ENCODE measurements at regions not wholly inside any gene's neighbourhood (a gene's known extent, or its start where the extent isn't known, plus 50 kb on each side); places are given as distances from the start of the nearest gene placed in this dataset.

DNA sequence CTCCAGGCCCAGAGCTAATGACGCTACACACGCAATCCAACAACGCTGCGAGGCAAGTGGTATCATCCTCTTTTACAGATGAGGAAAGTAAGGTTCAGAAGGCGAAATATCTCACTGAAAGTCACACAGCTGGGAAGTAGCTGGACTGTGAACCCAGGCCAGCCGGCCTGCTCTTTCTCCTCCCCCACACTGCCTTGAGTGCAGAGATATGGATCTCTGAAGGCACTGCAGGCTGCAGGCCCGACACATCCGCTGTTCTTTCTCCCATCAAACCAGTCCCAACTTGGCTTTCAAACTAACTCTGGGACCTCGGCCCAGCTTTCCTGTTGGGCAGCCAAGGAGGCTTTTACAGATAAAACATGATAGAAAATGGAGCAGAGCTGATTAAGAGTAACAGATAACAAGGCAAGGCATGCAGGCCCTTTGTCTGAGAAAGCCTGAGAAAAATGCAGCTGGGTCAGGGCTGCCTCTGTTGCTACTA is 64.0 kb upstream of the PTPRJ start:
- TF ChIP-seq, protein P1, sequence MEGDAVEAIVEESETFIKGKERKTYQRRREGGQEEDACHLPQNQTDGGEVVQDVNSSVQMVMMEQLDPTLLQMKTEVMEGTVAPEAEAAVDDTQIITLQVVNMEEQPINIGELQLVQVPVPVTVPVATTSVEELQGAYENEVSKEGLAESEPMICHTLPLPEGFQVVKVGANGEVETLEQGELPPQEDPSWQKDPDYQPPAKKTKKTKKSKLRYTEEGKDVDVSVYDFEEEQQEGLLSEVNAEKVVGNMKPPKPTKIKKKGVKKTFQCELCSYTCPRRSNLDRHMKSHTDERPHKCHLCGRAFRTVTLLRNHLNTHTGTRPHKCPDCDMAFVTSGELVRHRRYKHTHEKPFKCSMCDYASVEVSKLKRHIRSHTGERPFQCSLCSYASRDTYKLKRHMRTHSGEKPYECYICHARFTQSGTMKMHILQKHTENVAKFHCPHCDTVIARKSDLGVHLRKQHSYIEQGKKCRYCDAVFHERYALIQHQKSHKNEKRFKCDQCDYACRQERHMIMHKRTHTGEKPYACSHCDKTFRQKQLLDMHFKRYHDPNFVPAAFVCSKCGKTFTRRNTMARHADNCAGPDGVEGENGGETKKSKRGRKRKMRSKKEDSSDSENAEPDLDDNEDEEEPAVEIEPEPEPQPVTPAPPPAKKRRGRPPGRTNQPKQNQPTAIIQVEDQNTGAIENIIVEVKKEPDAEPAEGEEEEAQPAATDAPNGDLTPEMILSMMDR (IDR thresholded peaks at IDR 0.05; ENCODE audit: control insufficient read depth, insufficient read depth, low read depth, low read length, missing control alignments), result no peak
- DNase-seq (ENCODE audit: low read depth), result no peak
- no peak overlapping the region for H3K4me3 ChIP-seq (ENCODE audit: control insufficient read depth, low read depth, low read length)

DNA sequence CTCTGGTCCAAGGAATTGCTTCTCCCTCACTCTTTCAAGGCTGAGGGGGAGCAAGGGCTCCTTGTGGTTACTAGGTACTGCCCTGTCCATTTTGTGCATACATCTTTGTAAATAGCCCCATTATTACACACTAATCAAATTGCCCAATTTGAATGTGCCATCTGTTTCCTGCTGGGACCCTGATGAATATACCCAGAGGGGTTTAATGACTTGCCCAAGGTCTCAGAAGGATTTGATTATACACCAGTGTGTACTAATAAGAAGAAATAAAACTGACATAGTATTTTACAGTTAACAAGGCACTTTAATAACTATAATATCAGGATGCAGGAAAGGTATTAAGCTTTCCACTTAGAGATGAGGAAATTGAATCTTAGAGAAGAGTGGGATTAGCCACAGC is 64.6 kb upstream of the PTPRJ start:
- H3K4me3 ChIP-seq (ENCODE audit: control insufficient read depth, low read depth, low read length), result no peak overlapping the region
- DNase-seq (ENCODE audit: low read depth), result no peak
- TF ChIP-seq, protein P1 (IDR thresholded peaks at IDR 0.05; ENCODE audit: control insufficient read depth, insufficient read depth, low read depth, low read length, missing control alignments), result no peak

DNA sequence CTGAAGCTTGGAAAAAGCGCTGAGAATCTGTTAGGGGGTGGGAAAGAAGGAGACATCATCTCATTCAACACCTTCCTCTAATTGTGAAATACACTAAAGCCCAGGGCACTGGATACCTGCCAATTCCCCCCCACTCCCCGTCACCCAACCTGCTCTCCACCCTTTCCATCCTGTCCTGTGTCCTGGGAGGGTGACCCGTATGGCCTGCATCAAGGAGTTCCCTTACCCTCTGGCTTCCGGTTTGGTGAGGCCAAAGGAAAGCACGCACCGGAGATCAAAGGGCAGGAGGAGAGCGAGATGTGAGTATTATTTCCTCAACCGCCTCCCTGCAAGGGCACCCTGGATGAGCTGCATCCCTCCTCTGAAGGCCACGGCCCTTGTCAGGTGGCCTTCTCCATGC is 65.0 kb upstream of the PTPRJ start:
- H3K4me3 ChIP-seq (ENCODE audit: control insufficient read depth, low read depth, low read length), result no peak overlapping the region
- DNase-seq (ENCODE audit: low read depth), result no peak
- TF ChIP-seq, protein P1 (IDR thresholded peaks at IDR 0.05; ENCODE audit: control insufficient read depth, insufficient read depth, low read depth, low read length, missing control alignments), result no peak

DNA sequence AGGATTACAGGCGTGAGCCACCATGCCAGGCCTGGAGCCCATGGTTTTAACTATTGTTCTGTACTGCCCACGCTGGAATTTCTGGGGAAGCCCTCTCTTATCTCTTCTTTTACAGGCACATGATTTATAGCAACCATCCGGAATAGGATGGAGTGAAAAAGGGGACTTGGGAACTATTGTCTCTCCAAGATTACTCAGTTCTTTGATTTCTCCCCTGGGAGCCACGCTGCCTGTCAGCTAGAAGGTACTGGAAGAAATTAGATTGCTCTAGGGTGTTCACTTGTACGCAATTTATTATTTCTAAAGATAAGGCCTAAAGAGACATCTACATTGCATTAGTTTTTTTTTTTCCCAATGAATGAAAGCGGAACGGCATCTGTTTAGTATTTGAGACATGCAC is 65.6 kb upstream of the PTPRJ start:
- no peak for DNase-seq (ENCODE audit: low read depth)
- TF ChIP-seq, protein P1 (IDR thresholded peaks at IDR 0.05; ENCODE audit: control insufficient read depth, insufficient read depth, low read depth, low read length, missing control alignments), result no peak

DNA sequence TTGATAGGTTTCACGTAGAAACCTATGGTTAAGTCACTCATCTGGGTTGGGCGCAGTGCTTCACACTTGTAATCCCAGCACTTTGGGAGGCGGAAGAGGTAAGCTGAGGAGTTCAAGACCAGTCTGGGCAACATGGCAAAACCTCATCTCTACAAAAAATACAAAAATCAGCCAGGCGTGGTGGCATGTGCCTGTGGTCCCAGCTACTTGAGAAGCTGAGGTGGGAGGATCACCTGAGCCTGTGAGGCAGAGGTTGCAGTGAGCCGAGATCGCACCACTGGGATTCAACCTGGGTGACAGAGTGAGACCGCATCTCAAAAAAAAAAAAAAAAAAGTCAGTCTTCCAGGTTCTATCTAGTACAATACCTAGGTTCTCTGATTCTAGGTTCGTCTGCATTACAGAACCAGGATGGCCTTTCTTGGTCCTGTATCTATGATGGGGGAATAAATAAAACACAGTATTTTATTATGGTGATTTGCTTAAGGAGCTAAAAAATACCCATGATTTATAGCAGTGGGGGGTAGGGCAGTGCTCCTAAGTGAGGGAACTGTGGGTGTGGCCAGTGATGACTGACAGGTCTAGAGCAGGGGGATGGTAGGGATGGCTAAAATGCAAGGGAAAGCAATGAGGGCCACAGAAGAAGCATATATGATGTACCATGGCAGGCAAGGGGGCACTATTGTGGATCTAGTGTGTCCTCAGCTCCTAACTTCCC is 65.5 kb upstream of the NUP160 start:
- DNase-seq (ENCODE audit: low read depth), result no peak
- H3K4me3 ChIP-seq (ENCODE audit: control insufficient read depth, low read depth, low read length), result no peak overlapping the region

More for the DNA sequence above, 65.6 kb upstream of the PTPRJ start:
- no peak overlapping the region for H3K4me3 ChIP-seq (ENCODE audit: control insufficient read depth, low read depth, low read length)

DNA sequence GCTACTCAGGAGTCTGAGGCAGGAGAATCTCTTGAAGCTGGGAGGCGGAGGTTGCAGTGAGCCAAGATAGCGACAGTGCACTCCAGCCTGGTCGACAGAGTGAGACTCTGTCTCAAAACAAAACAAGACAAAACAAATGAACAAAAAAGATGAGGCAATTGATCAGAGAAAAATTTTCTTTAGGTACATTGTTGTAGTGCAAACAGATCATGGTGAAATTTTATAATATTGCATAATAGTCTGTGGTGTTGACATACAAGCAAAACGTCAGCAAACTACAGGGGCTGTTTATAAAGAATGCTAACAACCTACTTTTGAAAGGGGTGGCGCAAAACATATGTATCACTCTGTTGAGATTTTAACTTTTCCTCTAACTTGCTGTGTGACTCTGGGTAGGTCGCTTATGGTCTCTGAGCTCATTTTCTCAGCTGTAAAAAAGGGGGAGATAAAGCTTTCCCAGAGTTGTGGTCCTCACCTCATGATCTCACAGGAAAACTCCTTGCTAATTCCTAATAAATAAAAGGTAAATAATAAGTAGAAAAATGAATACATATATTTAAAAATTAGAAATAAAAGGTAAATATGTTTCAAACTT is 64.8 kb upstream of the NUP160 start:
- no peak overlapping the region for H3K4me3 ChIP-seq (ENCODE audit: control insufficient read depth, low read depth, low read length)
- DNase-seq (ENCODE audit: low read depth), result no peak
- TF ChIP-seq, protein P1 (IDR thresholded peaks at IDR 0.05; ENCODE audit: control insufficient read depth, insufficient read depth, low read depth, low read length, missing control alignments), result no peak

More for the DNA sequence above, 65.5 kb upstream of the NUP160 start:
- TF ChIP-seq, protein P1 (IDR thresholded peaks at IDR 0.05; ENCODE audit: control insufficient read depth, insufficient read depth, low read depth, low read length, missing control alignments), result no peak

Measured in AG09309 (cell line).